H54 (cell line): ENCODE measurements at regions not wholly inside any gene's neighbourhood (a gene's known extent, or its start where the extent isn't known, plus 50 kb on each side); places are given as distances from the start of the nearest gene placed in this dataset.

ENCODE experiments used
- DNase-seq: peaks from one replicate; pipeline ENCODE4 v3.0.0; 2011; ENCODE audit warnings: low spot score, mixed read lengths; ENCODE audit not compliant: insufficient read length
- FAIRE-seq: peaks from 3 replicates; lab custom pipeline; 2011; peaks lifted over from hg19 to GRCh38; lab: Jason Lieb, UNC
- POLR2A ChIP-seq: IDR thresholded peaks from 2 replicates; pipeline ENCODE4 v1.6.1; 2011; ENCODE audit warnings: low read depth, mild to moderate bottlenecking, low read length

- TF ChIP-seq POLR2A, result no peak
- FAIRE-seq (no peak), DNase-seq (no peak)
Measured at GRCh38 chr1:102630041-102630440, 478.3 kb downstream of the COL11A1 start.

GRCh38 chr1:102628109-102628613 lies 480.2 kb downstream of the COL11A1 start:
- no peak for TF ChIP-seq POLR2A
- DNase-seq (no peak), FAIRE-seq (no peak)

- TF ChIP-seq POLR2A, result no peak
- FAIRE-seq, result no peak
- no peak for DNase-seq
Measured at GRCh38 chr1:102627145-102627544, 481.2 kb downstream of the COL11A1 start.

- no peak for TF ChIP-seq POLR2A
- DNase-seq (no peak), FAIRE-seq (no peak)
Measured at GRCh38 chr1:102615896-102616295, 492.4 kb downstream of the COL11A1 start.

- FAIRE-seq, result no peak
- TF ChIP-seq POLR2A, result no peak
- no peak for DNase-seq
Measured at GRCh38 chr1:102595106-102595505, 513.2 kb downstream of the COL11A1 start.

GRCh38 chr1:102593276-102593675 lies 515.0 kb downstream of the COL11A1 start:
- TF ChIP-seq POLR2A, result no peak
- FAIRE-seq, result no peak
- no peak for DNase-seq

- no peak for TF ChIP-seq POLR2A
- FAIRE-seq (no peak), DNase-seq (no peak)
Measured at GRCh38 chr1:102588536-102588935, 519.8 kb downstream of the COL11A1 start.

GRCh38 chr1:102586022-102586421 lies 522.3 kb downstream of the COL11A1 start:
- no peak for TF ChIP-seq POLR2A
- no peak for FAIRE-seq
- no peak for DNase-seq

- no peak for FAIRE-seq
- no peak for TF ChIP-seq POLR2A
- DNase-seq, result no peak
Measured at GRCh38 chr1:102580806-102581205, 527.5 kb downstream of the COL11A1 start.

GRCh38 chr1:102578804-102579203 lies 529.5 kb downstream of the COL11A1 start:
- DNase-seq, result no peak
- FAIRE-seq, result no peak
- TF ChIP-seq POLR2A, result no peak

GRCh38 chr1:102572637-102573036 lies 535.7 kb downstream of the COL11A1 start:
- no peak for TF ChIP-seq POLR2A
- no peak for DNase-seq
- no peak for FAIRE-seq

- TF ChIP-seq POLR2A, result no peak
- FAIRE-seq (no peak), DNase-seq (no peak)
Measured at GRCh38 chr1:102566182-102566581, 542.1 kb downstream of the COL11A1 start.

- FAIRE-seq, result no peak
- no peak for DNase-seq
- no peak for TF ChIP-seq POLR2A
Measured at GRCh38 chr1:102562380-102562779, 545.9 kb downstream of the COL11A1 start.

GRCh38 chr1:102550729-102551384 lies 554.1 kb upstream of the OLFM3 start:
- no peak for TF ChIP-seq POLR2A
- no peak for DNase-seq
- peak; percentile 23 for FAIRE-seq

GRCh38 chr1:102546251-102546650 lies 549.5 kb upstream of the OLFM3 start:
- no peak for FAIRE-seq

More at GRCh38 chr1:102546251-102546650, 549.5 kb upstream of the OLFM3 start:
- DNase-seq, result no peak
- no peak for TF ChIP-seq POLR2A
